ENCODE measurements at regions not wholly inside any gene's neighbourhood (a gene's known extent, or its start where the extent isn't known, plus 50 kb on each side); places are given as distances from the start of the nearest gene placed in this dataset.

DNA sequence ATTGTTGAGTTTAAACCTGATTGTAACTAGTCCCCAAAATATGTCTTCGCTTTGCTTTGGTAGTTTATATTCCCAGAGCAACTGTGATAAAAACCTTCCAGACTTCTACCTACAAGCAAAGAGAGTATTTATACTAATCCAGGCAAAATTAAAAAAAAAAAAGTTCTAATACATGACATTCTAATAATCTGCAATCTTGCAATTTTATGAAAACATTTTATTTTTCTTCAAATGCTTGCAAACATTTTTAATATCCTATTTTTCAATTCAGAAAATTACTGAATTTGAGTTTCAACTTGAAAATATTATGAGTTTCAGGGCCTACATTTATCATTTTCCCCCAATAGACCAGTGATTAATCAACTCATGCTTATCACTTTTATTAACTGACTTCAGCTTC, 830.2 kb upstream of the KLHL1 start:
- TF ChIP-seq POLR2A (IDR thresholded peaks at IDR 0.05; ENCODE audit: extremely low read depth, insufficient read length) (no peak), MYC (IDR thresholded peaks at IDR 0.05; ENCODE audit: low read depth, low read length) (no peak)
- TF ChIP-seq, protein P1, sequence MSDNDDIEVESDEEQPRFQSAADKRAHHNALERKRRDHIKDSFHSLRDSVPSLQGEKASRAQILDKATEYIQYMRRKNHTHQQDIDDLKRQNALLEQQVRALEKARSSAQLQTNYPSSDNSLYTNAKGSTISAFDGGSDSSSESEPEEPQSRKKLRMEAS (IDR thresholded peaks at IDR 0.05; ENCODE audit: low read depth, low read length), result no peak
- TF ChIP-seq, protein P2, sequence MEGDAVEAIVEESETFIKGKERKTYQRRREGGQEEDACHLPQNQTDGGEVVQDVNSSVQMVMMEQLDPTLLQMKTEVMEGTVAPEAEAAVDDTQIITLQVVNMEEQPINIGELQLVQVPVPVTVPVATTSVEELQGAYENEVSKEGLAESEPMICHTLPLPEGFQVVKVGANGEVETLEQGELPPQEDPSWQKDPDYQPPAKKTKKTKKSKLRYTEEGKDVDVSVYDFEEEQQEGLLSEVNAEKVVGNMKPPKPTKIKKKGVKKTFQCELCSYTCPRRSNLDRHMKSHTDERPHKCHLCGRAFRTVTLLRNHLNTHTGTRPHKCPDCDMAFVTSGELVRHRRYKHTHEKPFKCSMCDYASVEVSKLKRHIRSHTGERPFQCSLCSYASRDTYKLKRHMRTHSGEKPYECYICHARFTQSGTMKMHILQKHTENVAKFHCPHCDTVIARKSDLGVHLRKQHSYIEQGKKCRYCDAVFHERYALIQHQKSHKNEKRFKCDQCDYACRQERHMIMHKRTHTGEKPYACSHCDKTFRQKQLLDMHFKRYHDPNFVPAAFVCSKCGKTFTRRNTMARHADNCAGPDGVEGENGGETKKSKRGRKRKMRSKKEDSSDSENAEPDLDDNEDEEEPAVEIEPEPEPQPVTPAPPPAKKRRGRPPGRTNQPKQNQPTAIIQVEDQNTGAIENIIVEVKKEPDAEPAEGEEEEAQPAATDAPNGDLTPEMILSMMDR (IDR thresholded peaks at IDR 0.05; ENCODE audit: low read depth, low read length), result no peak
- no peak for DNase-seq (ENCODE audit: low read depth)
- H3K4me3 ChIP-seq (ENCODE audit: low read depth, low read length), result no peak overlapping the region

DNA sequence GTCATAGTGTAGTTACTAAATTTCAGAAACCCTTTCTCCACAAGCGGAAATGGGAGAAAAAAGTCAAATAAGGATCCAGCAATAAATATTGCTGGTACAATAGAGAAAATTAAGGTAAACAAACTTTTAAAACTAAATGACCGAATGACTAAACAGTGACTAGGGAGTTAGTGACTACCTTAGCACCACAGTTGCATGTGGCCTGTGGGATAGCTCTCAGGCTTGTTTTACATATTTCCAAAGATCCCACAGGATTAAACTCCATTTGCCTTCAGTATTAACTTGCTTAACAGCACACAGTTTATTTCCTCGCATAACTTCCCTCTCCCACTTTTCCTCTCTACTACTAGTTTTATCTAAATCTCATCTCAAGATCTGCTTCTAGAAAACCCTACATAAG, 824.3 kb upstream of the KLHL1 start:
- no peak for DNase-seq (ENCODE audit: low read depth)

DNA sequence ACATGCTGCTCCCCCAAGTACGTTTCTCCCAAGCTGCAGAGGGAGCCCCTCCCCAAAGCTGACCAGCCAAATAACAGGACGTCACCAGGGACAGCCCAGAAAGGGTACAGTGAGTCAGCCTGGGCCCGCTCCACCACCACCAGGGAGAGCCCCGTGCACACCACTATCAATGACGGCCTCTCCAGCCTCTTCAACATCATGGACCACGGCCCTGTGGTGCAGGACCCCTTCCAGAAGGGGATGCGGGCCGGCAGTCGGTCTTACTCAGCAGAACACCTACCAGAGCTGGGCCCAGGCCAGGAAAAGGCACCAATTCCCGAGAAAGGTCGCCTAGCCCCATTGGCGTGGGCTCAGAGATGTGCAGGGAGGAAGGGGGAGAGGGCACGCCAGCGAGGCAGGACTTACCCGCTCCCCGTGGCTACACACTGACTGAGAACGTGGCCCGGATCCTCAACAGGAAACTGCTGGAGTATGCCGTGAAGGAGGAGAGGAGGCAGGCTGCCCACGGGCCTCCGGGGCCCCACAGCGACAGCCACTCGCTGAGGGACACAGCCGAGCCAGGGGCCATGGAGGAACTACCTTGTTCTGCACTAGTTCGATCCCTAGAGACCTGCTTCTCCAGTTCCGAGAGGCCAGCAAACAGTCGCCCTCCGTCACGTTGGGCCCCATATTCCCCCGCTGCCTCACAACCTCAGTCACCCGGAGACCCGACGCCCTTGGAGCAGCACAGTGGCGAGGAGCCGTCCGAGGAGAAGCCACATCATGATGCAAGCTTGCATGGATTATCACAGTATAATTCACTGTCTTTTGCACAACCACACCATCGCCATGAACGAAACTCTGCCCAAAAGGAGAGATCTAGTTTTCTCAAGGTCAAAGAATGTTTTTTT, 815.9 kb upstream of the KLHL1 start:
- DNase-seq (ENCODE audit: low read depth), result no peak
- TF ChIP-seq, protein P1 (IDR thresholded peaks at IDR 0.05; ENCODE audit: low read depth, low read length), result no peak
- TF ChIP-seq POLR2A (IDR thresholded peaks at IDR 0.05; ENCODE audit: extremely low read depth, insufficient read length) (no peak), MYC (IDR thresholded peaks at IDR 0.05; ENCODE audit: low read depth, low read length) (no peak)
- TF ChIP-seq, protein P2 (IDR thresholded peaks at IDR 0.05; ENCODE audit: low read depth, low read length), result no peak
- no peak overlapping the region for H3K4me3 ChIP-seq (ENCODE audit: low read depth, low read length)

More for the DNA sequence above, 824.3 kb upstream of the KLHL1 start:
- H3K4me3 ChIP-seq (ENCODE audit: low read depth, low read length), result no peak overlapping the region
- TF ChIP-seq POLR2A (IDR thresholded peaks at IDR 0.05; ENCODE audit: extremely low read depth, insufficient read length), result no peak
- no peak for TF ChIP-seq MYC (IDR thresholded peaks at IDR 0.05; ENCODE audit: low read depth, low read length)
- TF ChIP-seq, protein P2 (IDR thresholded peaks at IDR 0.05; ENCODE audit: low read depth, low read length), result no peak
- TF ChIP-seq, protein P1 (IDR thresholded peaks at IDR 0.05; ENCODE audit: low read depth, low read length), result no peak

DNA sequence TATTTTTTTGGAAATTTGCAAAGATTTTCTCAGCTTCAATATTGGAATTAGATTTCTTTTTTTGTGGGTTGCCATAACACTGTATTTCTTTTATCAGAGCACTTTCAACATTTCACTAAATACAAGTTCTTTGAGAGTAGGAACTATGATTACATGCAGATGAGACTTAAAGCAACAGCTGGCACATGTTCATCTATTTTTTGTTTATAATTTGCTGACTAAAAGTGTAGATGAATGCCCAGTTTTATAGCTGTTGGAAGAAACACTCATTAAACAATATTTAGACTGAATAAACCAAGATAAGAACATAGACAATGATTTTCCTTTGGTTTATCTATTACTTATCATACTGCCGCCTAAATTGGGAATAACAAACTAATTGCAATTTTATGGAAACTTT, 803.0 kb upstream of the KLHL1 start:
- TF ChIP-seq, protein P1 (IDR thresholded peaks at IDR 0.05; ENCODE audit: low read depth, low read length), result no peak
- TF ChIP-seq, protein P2 (IDR thresholded peaks at IDR 0.05; ENCODE audit: low read depth, low read length), result no peak
- no peak for TF ChIP-seq MYC (IDR thresholded peaks at IDR 0.05; ENCODE audit: low read depth, low read length)
- no peak for TF ChIP-seq POLR2A (IDR thresholded peaks at IDR 0.05; ENCODE audit: extremely low read depth, insufficient read length)
- no peak for DNase-seq (ENCODE audit: low read depth)
- H3K4me3 ChIP-seq (ENCODE audit: low read depth, low read length), result no peak overlapping the region

DNA sequence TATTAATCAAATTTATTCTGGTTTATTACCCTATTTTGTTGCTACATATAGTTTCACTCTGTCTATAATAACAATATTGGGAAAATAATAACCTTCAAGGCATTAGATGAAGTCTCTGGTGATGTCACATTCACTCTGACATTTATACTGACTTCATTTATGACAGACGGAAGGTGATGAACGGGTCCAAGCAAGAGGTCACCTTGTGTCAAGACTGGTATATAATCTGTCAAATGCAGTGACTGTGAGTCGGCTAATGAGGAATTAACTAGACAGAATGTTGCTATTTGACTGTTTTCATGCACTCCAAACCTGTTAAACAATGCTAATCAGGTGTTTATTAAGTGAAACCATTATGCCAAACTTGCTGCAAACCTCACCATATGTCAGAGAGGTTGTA, 800.5 kb upstream of the KLHL1 start:
- TF ChIP-seq MYC (IDR thresholded peaks at IDR 0.05; ENCODE audit: low read depth, low read length), result no peak
- TF ChIP-seq, protein P1 (IDR thresholded peaks at IDR 0.05; ENCODE audit: low read depth, low read length), result no peak
- TF ChIP-seq, protein P2 (IDR thresholded peaks at IDR 0.05; ENCODE audit: low read depth, low read length), result no peak
- TF ChIP-seq POLR2A (IDR thresholded peaks at IDR 0.05; ENCODE audit: extremely low read depth, insufficient read length), result no peak
- no peak for DNase-seq (ENCODE audit: low read depth)

More for the DNA sequence above, 800.5 kb upstream of the KLHL1 start:
- H3K4me3 ChIP-seq (ENCODE audit: low read depth, low read length), result no peak overlapping the region

Data from NB4 (cell line).